ENCODE measurements at regions not wholly inside any gene's neighbourhood (a gene's known extent, or its start where the extent isn't known, plus 50 kb on each side); places are given as distances from the start of the nearest gene placed in this dataset.

DNA sequence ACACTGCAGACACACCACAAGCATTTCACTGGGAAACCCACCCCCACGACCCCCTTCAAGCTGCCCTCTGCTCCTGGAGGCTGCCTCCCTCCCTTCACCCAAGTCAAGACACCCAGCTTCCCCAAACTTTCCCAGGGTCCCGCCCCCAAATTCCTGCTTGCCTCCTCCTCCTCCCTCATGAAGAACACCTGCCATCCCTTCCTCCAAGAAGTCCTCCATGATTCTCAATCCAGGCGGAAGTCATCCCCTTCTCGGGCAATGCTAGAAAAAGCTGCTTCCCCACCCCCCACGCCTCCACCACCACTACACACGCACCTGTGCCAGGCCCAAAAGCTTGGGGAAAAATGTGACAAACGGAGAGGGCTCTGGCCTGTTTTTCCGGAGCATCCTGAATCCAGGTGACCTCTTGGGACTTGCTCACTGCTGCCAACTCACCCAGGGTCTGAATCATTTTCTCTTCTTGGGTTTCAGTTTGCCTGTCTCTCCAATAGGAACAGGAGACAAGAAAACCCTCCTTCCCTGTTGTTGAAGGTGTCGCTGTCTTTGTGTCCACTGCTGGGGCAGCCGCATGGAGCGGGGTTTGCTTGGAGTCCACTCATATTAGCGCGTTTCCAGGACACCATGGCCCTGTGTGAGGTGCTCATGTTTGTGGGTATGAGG, 101.0 kb upstream of the CASZ1 start:
- POLR2A ChIA-PET, result no interaction called here
- Histone ChIP-seq H3K27me3 (ENCODE audit: control insufficient read depth in 2 of 2, insufficient read depth in 2 of 2, low read length in 2 of 2) (no peaks in the 10 kb centered on the region), H3K27ac (ENCODE audit: insufficient read depth, low read depth, low read length) (no peak overlapping the region), H3K36me3 (ENCODE audit: control insufficient read depth in 2 of 2, extremely low read depth in 1 of 2, insufficient read depth in 2 of 2, low read length in 2 of 2) (no peaks in the 10 kb centered on the region), H3K9me3 (replicated peaks; ENCODE audit: control insufficient read depth, insufficient read depth, low read length) (no peaks in the 10 kb centered on the region), H3K4me2 (ENCODE audit: insufficient read depth, low read length) (no peak overlapping the region), H3K79me2 (ENCODE audit: control insufficient read depth, insufficient read depth, low read length) (no peaks in the 10 kb centered on the region), H4K20me1 (replicated peaks; ENCODE audit: control insufficient read depth, extremely low read depth, insufficient read depth, low read length) (no peaks in the 10 kb centered on the region), H3K9ac (replicated peaks; ENCODE audit: extremely low read depth, insufficient read depth, low read length) (no peak overlapping the region), H2AFZ (ENCODE audit: low read depth, low read length) (no peak overlapping the region), H3K9me1 (replicated peaks; ENCODE audit: control insufficient read depth, extremely low read depth, insufficient read depth, low read length) (no peaks in the 10 kb centered on the region), H3K4me1 (ENCODE audit: control insufficient read depth, extremely low read depth, insufficient read depth, low read length) (no peaks in the 10 kb centered on the region), H3K4me3 (replicated peaks in 1 of 3; ENCODE audit: insufficient read depth in 1 of 3, low read depth in 1 of 3, low read length in 3 of 3) (no peak overlapping the region)
- no TSS peak for BruUV-seq (replicated peaks)
- intact Hi-C loops (cut with micrococcal nuclease) (no loop called here), dilution Hi-C loops (cut with MboI; ENCODE audit: extremely low pct_ligation_motif_present, low sequenced_read_pairs) (no loop called here)
- DNase-seq (ENCODE audit: low read depth, low spot score) (no peak), FAIRE-seq (no peak)
- TF ChIP-seq MYC (IDR thresholded peaks at IDR 0.05; ENCODE audit: low read depth, low read length) (no peak), JUN (IDR thresholded peaks at IDR 0.05; ENCODE audit: borderline replicate concordance, insufficient read depth, insufficient read length, low read depth) (no peak), GATA2 (IDR thresholded peaks at IDR 0.05; ENCODE audit: insufficient read depth, insufficient read length, low read depth, low read length) (no peak)
- TF ChIP-seq, protein P1, sequence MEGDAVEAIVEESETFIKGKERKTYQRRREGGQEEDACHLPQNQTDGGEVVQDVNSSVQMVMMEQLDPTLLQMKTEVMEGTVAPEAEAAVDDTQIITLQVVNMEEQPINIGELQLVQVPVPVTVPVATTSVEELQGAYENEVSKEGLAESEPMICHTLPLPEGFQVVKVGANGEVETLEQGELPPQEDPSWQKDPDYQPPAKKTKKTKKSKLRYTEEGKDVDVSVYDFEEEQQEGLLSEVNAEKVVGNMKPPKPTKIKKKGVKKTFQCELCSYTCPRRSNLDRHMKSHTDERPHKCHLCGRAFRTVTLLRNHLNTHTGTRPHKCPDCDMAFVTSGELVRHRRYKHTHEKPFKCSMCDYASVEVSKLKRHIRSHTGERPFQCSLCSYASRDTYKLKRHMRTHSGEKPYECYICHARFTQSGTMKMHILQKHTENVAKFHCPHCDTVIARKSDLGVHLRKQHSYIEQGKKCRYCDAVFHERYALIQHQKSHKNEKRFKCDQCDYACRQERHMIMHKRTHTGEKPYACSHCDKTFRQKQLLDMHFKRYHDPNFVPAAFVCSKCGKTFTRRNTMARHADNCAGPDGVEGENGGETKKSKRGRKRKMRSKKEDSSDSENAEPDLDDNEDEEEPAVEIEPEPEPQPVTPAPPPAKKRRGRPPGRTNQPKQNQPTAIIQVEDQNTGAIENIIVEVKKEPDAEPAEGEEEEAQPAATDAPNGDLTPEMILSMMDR (IDR thresholded peaks at IDR 0.05; ENCODE audit: extremely low read depth in 1 of 2, insufficient read depth in 1 of 2, low read depth in 1 of 2, low read length in 2 of 2), result no peak
- CTCF ChIA-PET, result no interaction called here

DNA sequence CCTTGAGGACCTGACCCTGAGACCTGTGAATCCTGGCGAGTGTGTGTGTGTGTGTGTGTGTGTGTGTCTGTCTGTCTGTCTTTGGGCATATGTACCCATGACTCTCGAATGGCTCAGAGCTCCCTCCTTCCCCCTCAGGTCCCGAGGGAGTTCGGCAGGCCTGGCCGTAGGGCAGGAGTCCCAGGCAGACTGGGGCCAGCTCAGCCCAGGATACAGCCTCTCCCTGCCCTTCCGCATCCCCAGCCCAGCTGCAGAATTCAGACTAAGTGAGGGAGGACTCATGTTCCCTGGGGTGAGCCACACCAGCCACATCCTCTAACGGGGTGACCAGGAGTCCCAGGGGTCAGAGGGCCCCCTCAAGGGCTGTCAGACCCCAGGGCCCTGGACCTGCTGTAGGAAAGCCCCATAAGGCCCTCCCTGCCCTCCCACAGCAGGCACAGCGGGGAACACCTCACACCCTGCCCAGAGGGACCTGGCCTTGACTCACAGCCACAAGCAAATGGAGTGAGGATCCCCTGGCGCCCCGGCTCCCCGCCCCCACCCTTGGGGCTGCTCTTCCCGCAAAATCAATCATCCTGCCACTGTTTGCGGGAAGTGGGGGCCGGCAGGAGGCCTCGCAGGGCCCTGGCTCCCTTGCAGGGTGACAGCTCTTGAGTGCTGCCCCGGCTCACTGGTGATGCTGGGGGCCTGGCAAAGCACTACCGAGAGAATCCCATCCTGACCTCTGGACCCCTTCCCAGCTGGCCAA, 101.7 kb upstream of the CASZ1 start:
- H3K27me3 ChIP-seq (ENCODE audit: control insufficient read depth in 2 of 2, insufficient read depth in 2 of 2, low read length in 2 of 2), result no peaks in the 10 kb centered on the region
- no peaks in the 10 kb centered on the region for H3K9me1 ChIP-seq (replicated peaks; ENCODE audit: control insufficient read depth, extremely low read depth, insufficient read depth, low read length)
- POLR2A ChIA-PET, result no interaction called here
- no TSS peak for BruUV-seq (replicated peaks)
- intact Hi-C loops (cut with micrococcal nuclease) (no loop called here), dilution Hi-C loops (cut with MboI; ENCODE audit: extremely low pct_ligation_motif_present, low sequenced_read_pairs) (no loop called here)
- H3K36me3 ChIP-seq (ENCODE audit: control insufficient read depth in 2 of 2, extremely low read depth in 1 of 2, insufficient read depth in 2 of 2, low read length in 2 of 2), result no peaks in the 10 kb centered on the region
- TF ChIP-seq, protein P1 (IDR thresholded peaks at IDR 0.05; ENCODE audit: extremely low read depth in 1 of 2, insufficient read depth in 1 of 2, low read depth in 1 of 2, low read length in 2 of 2), result no peak
- TF ChIP-seq FOS (IDR thresholded peaks at IDR 0.05; ENCODE audit: borderline replicate concordance, insufficient read depth, low read length) (no peak), EZH2 (IDR thresholded peaks at IDR 0.05; ENCODE audit: borderline replicate concordance, low read depth, low read length, severe bottlenecking) (no peak), JUN (IDR thresholded peaks at IDR 0.05; ENCODE audit: borderline replicate concordance, insufficient read depth, insufficient read length, low read depth) (no peak), GATA2 (IDR thresholded peaks at IDR 0.05; ENCODE audit: insufficient read depth, insufficient read length, low read depth, low read length) (no peak), MYC (IDR thresholded peaks at IDR 0.05; ENCODE audit: low read depth, low read length) (no peak), POLR2A (IDR thresholded peaks at IDR 0.05; ENCODE audit: low read depth, low read length) (no peak), POLR2AphosphoS5 (IDR thresholded peaks at IDR 0.05; ENCODE audit: insufficient read depth, low read depth, low read length) (no peak)
- TF ChIP-seq, protein P2, sequence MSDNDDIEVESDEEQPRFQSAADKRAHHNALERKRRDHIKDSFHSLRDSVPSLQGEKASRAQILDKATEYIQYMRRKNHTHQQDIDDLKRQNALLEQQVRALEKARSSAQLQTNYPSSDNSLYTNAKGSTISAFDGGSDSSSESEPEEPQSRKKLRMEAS (IDR thresholded peaks at IDR 0.05; ENCODE audit: insufficient read depth, insufficient read length), result no peak
- no peak for DNase-seq (ENCODE audit: low read depth, low spot score)
- no peak overlapping the region for H3K4me2 ChIP-seq (ENCODE audit: insufficient read depth, low read length)
- no peak overlapping the region for H3K9ac ChIP-seq (replicated peaks; ENCODE audit: extremely low read depth, insufficient read depth, low read length)
- H4K20me1 ChIP-seq (replicated peaks; ENCODE audit: control insufficient read depth, extremely low read depth, insufficient read depth, low read length), result no peaks in the 10 kb centered on the region
- no peaks in the 10 kb centered on the region for H3K4me1 ChIP-seq (ENCODE audit: control insufficient read depth, extremely low read depth, insufficient read depth, low read length)
- no peak overlapping the region for H3K4me3 ChIP-seq (replicated peaks in 1 of 3; ENCODE audit: insufficient read depth in 1 of 3, low read depth in 1 of 3, low read length in 3 of 3)
- FAIRE-seq, result no peak
- no peaks in the 10 kb centered on the region for H3K79me2 ChIP-seq (ENCODE audit: control insufficient read depth, insufficient read depth, low read length)
- CTCF ChIA-PET, result no interaction called here
- H2AFZ ChIP-seq (ENCODE audit: low read depth, low read length), result no peak overlapping the region
- H3K9me3 ChIP-seq (replicated peaks; ENCODE audit: control insufficient read depth, insufficient read depth, low read length), result no peaks in the 10 kb centered on the region
- H3K27ac ChIP-seq (ENCODE audit: insufficient read depth, low read depth, low read length), result no peak overlapping the region
